Smooth muscle cell (in vitro differentiated cells): ENCODE measurements at regions not wholly inside any gene's neighbourhood (a gene's known extent, or its start where the extent isn't known, plus 50 kb on each side); places are given as distances from the start of the nearest gene placed in this dataset.
A peak's percentile ranks its signal among the peaks of the same experiment; 100 is the strongest.

Experiments
- DNase-seq: peaks from one replicate; lab custom pipeline; 2025; ENCODE audit not compliant: unreplicated experiment; lab: John Stamatoyannopoulos, UW
- H2AFZ ChIP-seq: fragments of 200-600 bp; sonication (generic); 2 replicates; pipeline ENCODE4 v1.6.0; 2016; ENCODE audit warnings: antibody characterized with exemption, low read depth, mild to moderate bottlenecking
- H3F3A ChIP-seq: fragments of 200-600 bp; sonication (generic); 2 replicates; pipeline ENCODE4 v1.6.0; 2017; ENCODE audit warnings: antibody characterized with exemption, low read depth
- H3K27ac ChIP-seq: fragments of 200-600 bp; sonication (generic); 2 replicates; pipeline ENCODE4 v1.5.1; 2016; ENCODE audit warnings: low read depth, mild to moderate bottlenecking
- H3K27me3 ChIP-seq: fragments of 200-600 bp; sonication (generic); 2 replicates; pipeline ENCODE4 v1.6.1; 2016; ENCODE audit warnings: low read depth, mild to moderate bottlenecking
- H3K36me3 ChIP-seq: fragments of 200-600 bp; sonication (generic); 2 replicates; pipeline ENCODE4 v1.5.1; 2016; ENCODE audit warnings: low read depth
- H3K4me1 ChIP-seq: fragments of 200-600 bp; sonication (generic); 2 replicates; pipeline ENCODE4 v1.5.1; 2016; ENCODE audit warnings: low read depth
- H3K4me2 ChIP-seq: fragments of 200-600 bp; sonication (generic); 2 replicates; pipeline ENCODE4 v1.6.0; 2016; ENCODE audit warnings: mild to moderate bottlenecking
- H3K4me3 ChIP-seq: fragments of 200-600 bp; sonication (generic); 2 replicates; pipeline ENCODE4 v1.5.1; 2016; ENCODE audit warnings: mild to moderate bottlenecking
- H3K79me2 ChIP-seq: fragments of 200-600 bp; sonication (generic); 2 replicates; pipeline ENCODE4 v1.6.0; 2016; ENCODE audit warnings: low read depth, mild to moderate bottlenecking
- H3K9ac ChIP-seq: fragments of 200-600 bp; sonication (generic); 2 replicates; pipeline ENCODE4 v1.6.0; 2016; ENCODE audit warnings: low read depth
- H3K9me3 ChIP-seq: fragments of 200-600 bp; sonication (generic); replicated peaks from 2 replicates; pipeline ENCODE4 v1.5.1; 2016; ENCODE audit warnings: low read depth
- H4K20me1 ChIP-seq: fragments of 200-600 bp; sonication (generic); 2 replicates; pipeline ENCODE4 v1.6.0; 2016; ENCODE audit warnings: low read depth
- CTCF ChIP-seq: fragments of 200-600 bp; sonication (generic); IDR thresholded peaks from 2 replicates; pipeline ENCODE4 v1.5.1; 2017; ENCODE audit warnings: borderline replicate concordance, mild to moderate bottlenecking, antibody characterized with exemption; ENCODE audit not compliant: insufficient read depth, poor library complexity, severe bottlenecking
- WGBS: methylation state at CpG from one replicate; pipeline ENCODE4 v1.1.7; 2016; ENCODE audit warnings: low lambda C conversion rate; 5-methylcytosine and 5-hydroxymethylcytosine counted together

- TF ChIP-seq CTCF, result no peak
- H3K9me3 ChIP-seq, result no peaks in the 10 kb centered on the region
- H3K79me2 ChIP-seq, result no peaks in the 10 kb centered on the region
- H3K36me3 ChIP-seq, result no peaks in the 10 kb centered on the region
- H3K4me2 ChIP-seq, result no peak overlapping the region
- H3F3A ChIP-seq, result no peaks in the 10 kb centered on the region
- no peaks in the 10 kb centered on the region for H3K27me3 ChIP-seq
- no peak overlapping the region for H3K27ac ChIP-seq
- no peaks in the 10 kb centered on the region for H4K20me1 ChIP-seq
- H2AFZ ChIP-seq, result no peak overlapping the region
- H3K4me1 ChIP-seq, result no peaks in the 10 kb centered on the region
- H3K4me3 ChIP-seq, result no peak overlapping the region
- DNase-seq, result no peak
- 89% methylated on average over 5 of the region's 5 CpGs for WGBS
- no peak overlapping the region for H3K9ac ChIP-seq
Measured at GRCh38 chr3:103381296-103382079, 946.7 kb downstream of the ZPLD1 start.

- Histone ChIP-seq H3K9ac (no peak overlapping the region), H3K27ac (no peak overlapping the region), H3K36me3 (no peaks in the 10 kb centered on the region), H3K27me3 (no peaks in the 10 kb centered on the region), H2AFZ (no peak overlapping the region), H3F3A (no peaks in the 10 kb centered on the region), H3K4me2 (no peak overlapping the region), H3K9me3 (no peaks in the 10 kb centered on the region), H3K79me2 (no peaks in the 10 kb centered on the region), H3K4me3 (no peak overlapping the region), H4K20me1 (no peaks in the 10 kb centered on the region), H3K4me1 (no peaks in the 10 kb centered on the region)
- WGBS, result 75% methylated on average over 6 of the region's 6 CpGs
- DNase-seq, result no peak
- TF ChIP-seq CTCF, result no peak
Measured at GRCh38 chr3:103385961-103386656, 951.3 kb downstream of the ZPLD1 start.

GRCh38 chr3:103388214-103388613 lies 953.4 kb downstream of the ZPLD1 start:
- Histone ChIP-seq H4K20me1 (no peaks in the 10 kb centered on the region), H3K36me3 (no peaks in the 10 kb centered on the region), H3F3A (no peaks in the 10 kb centered on the region), H3K4me1 (no peaks in the 10 kb centered on the region), H3K27ac (no peak overlapping the region), H3K27me3 (no peaks in the 10 kb centered on the region), H3K79me2 (no peaks in the 10 kb centered on the region), H3K9ac (no peak overlapping the region), H2AFZ (peak overlapping the region; percentile 44), H3K4me3 (no peak overlapping the region), H3K4me2 (no peak overlapping the region), H3K9me3 (no peaks in the 10 kb centered on the region)
- 95% methylated on average over 2 of the region's 2 CpGs for WGBS
- TF ChIP-seq CTCF, result no peak
- no peak for DNase-seq
